Natural killer cell (primary cell): ENCODE measurements at regions not wholly inside any gene's neighbourhood (a gene's known extent, or its start where the extent isn't known, plus 50 kb on each side); places are given as distances from the start of the nearest gene placed in this dataset.

Experiments used
- ATAC-seq, 3 donors: fragments of 150-1000 bp in 2 of 3; fragments of 200-7000 bp in 1 of 3; cut with Tn5 transposase; 1 replicate in 1 of 3; 2 replicates in 2 of 3; pipeline ENCODE4 v1.10.0; 2021; ENCODE audit warnings: mild to moderate bottlenecking in 2 of 3, moderate library complexity in 2 of 3
- DNase-seq, 2 donors: peaks; one replicate each; pipeline versions ENCODE4 v3.0.0 to v3.0.0-alpha.2; 2013 to 2021; ENCODE audit warnings: mixed read lengths in 1 of 2
- H3K27ac ChIP-seq: one replicate; pipeline ENCODE4 v1.5.1; 2013; ENCODE audit warnings: mild to moderate bottlenecking, low read length
- H3K27me3 ChIP-seq: one replicate; pipeline ENCODE4 v1.6.1; 2013; ENCODE audit warnings: low read length; ENCODE audit not compliant: control insufficient read depth, insufficient read depth
- H3K36me3 ChIP-seq: one replicate; pipeline ENCODE4 v1.6.1; 2013; ENCODE audit warnings: low read length; ENCODE audit not compliant: control insufficient read depth, insufficient read depth
- H3K4me1 ChIP-seq: one replicate; pipeline ENCODE4 v1.6.1; 2013; ENCODE audit warnings: low read length; ENCODE audit not compliant: control insufficient read depth, insufficient read depth
- H3K4me3 ChIP-seq: one replicate; pipeline ENCODE4 v1.5.1; 2013; ENCODE audit warnings: low read length
- H3K9me3 ChIP-seq: one replicate; pipeline ENCODE4 v1.6.1; 2013; ENCODE audit warnings: low read length; ENCODE audit not compliant: control insufficient read depth, insufficient read depth
- H3K27ac Mint-ChIP-seq, 2 donors: one replicate each; pipeline ENCODE4 v1.8.0; 2022; ENCODE audit warnings: mild to moderate bottlenecking in 2 of 2, mixed read lengths in 2 of 2, moderate library complexity in 1 of 2
- H3K27me3 Mint-ChIP-seq, 2 donors: one replicate each; pipeline ENCODE4 v1.8.0; 2022; ENCODE audit warnings: low read depth in 2 of 2, mixed read lengths in 2 of 2
- H3K36me3 Mint-ChIP-seq: one replicate; pipeline ENCODE4 v1.8.0; 2022; ENCODE audit warnings: mixed read lengths
- H3K4me1 Mint-ChIP-seq, 2 donors: one replicate each; pipeline ENCODE4 v1.8.0; 2022; ENCODE audit warnings: mixed read lengths in 2 of 2
- H3K4me3 Mint-ChIP-seq: one replicate; pipeline ENCODE4 v1.8.0; 2022; ENCODE audit warnings: mild to moderate bottlenecking, moderate library complexity, mixed read lengths
- H3K9me3 Mint-ChIP-seq, 2 donors: one replicate each; pipeline ENCODE4 v1.8.0; 2022; ENCODE audit warnings: mixed read lengths in 2 of 2
- CTCF ChIP-seq: fragments of 200-600 bp; IDR thresholded peaks from one replicate; pipeline ENCODE4 v1.8.0; 2022; ENCODE audit warnings: antibody characterized with exemption
- WGBS: methylation state at CpG from one replicate; pipeline ENCODE4 v1.1.7; 2013; ENCODE audit warnings: missing lambda C conversion rate; ENCODE audit not compliant: insufficient coverage; 5-methylcytosine and 5-hydroxymethylcytosine counted together
- intact Hi-C: fragments of 100-400 bp; cut with micrococcal nuclease; formaldehyde crosslinking; loops from one replicate; pipeline ENCODE4 v1.14.2; 2022

GRCh38 chr16:26651884-26652283, 414.8 kb upstream of the C16orf82 start:
- DNase-seq (no peak), ATAC-seq (no peak)
- Mint-ChIP-seq H3K27ac (no peak overlapping the region), H3K9me3 (peaks cover 0 to 2% of the 10 kb centered on the region in 2 donors), H3K36me3 (no peaks in the 10 kb centered on the region), H3K4me3 (no peak overlapping the region), H3K27me3 (peaks cover 13 to 43% of the 10 kb centered on the region in 2 donors), H3K4me1 (no peaks in the 10 kb centered on the region)
- no peak for TF ChIP-seq CTCF
- Histone ChIP-seq H3K27ac (no peak overlapping the region), H3K4me1 (no peaks in the 10 kb centered on the region), H3K4me3 (no peak overlapping the region), H3K36me3 (no peaks in the 10 kb centered on the region), H3K27me3 (no peaks in the 10 kb centered on the region), H3K9me3 (no peaks in the 10 kb centered on the region)
- intact Hi-C loops, result no loop called here
- 89% methylated on average over 1 of the region's 1 CpG for WGBS

GRCh38 chr16:26658486-26658885, 408.2 kb upstream of the C16orf82 start:
- H3K4me3 Mint-ChIP-seq, result no peak overlapping the region

GRCh38 chr16:26658915-26659314, 407.8 kb upstream of the C16orf82 start:
- no peak for TF ChIP-seq CTCF
- intact Hi-C loops, result no loop called here
- Histone ChIP-seq H3K27me3 (peaks cover 2% of the 10 kb centered on the region), H3K27ac (no peak overlapping the region), H3K4me3 (no peak overlapping the region), H3K4me1 (no peaks in the 10 kb centered on the region), H3K36me3 (no peaks in the 10 kb centered on the region), H3K9me3 (no peaks in the 10 kb centered on the region)
- H3K36me3 Mint-ChIP-seq, result no peaks in the 10 kb centered on the region
- no peak overlapping the region for H3K4me3 Mint-ChIP-seq
- H3K9me3 Mint-ChIP-seq, result peaks cover 0 to 2% of the 10 kb centered on the region in 2 donors
- H3K4me1 Mint-ChIP-seq, result no peaks in the 10 kb centered on the region
- no peak overlapping the region for H3K27ac Mint-ChIP-seq
- peaks cover 20 to 48% of the 10 kb centered on the region in 2 donors for H3K27me3 Mint-ChIP-seq
- no peak for ATAC-seq
- no peak for DNase-seq
- no CpG with 5 or more reads among the region's 2 CpGs for WGBS

More at GRCh38 chr16:26658486-26658885, 408.2 kb upstream of the C16orf82 start:
- intact Hi-C loops, result no loop called here
- peaks cover 2% of the 10 kb centered on the region for H3K27me3 ChIP-seq
- TF ChIP-seq CTCF, result no peak
- Mint-ChIP-seq H3K4me1 (no peaks in the 10 kb centered on the region), H3K27me3 (peaks cover 16 to 44% of the 10 kb centered on the region in 2 donors), H3K36me3 (no peaks in the 10 kb centered on the region), H3K27ac (no peak overlapping the region), H3K9me3 (peaks cover 0 to 2% of the 10 kb centered on the region in 2 donors)
- H3K27ac ChIP-seq, result no peak overlapping the region
- no peaks in the 10 kb centered on the region for H3K36me3 ChIP-seq
- no peaks in the 10 kb centered on the region for H3K4me1 ChIP-seq
- no peaks in the 10 kb centered on the region for H3K9me3 ChIP-seq
- DNase-seq, result no peak
- no peak overlapping the region for H3K4me3 ChIP-seq
- ATAC-seq, result no peak
- 77% methylated on average over 2 of the region's 2 CpGs for WGBS

- DNase-seq (no peak), ATAC-seq (no peak)
- 65% methylated on average over 4 of the region's 4 CpGs for WGBS
- H3K27ac ChIP-seq, result no peak overlapping the region
- Mint-ChIP-seq H3K36me3 (no peaks in the 10 kb centered on the region), H3K27me3 (peaks cover 14 to 15% of the 10 kb centered on the region in 2 donors), H3K4me1 (peaks cover 0 to 4% of the 10 kb centered on the region in 2 donors), H3K9me3 (no peaks in the 10 kb centered on the region), H3K4me3 (no peak overlapping the region), H3K27ac (no peak overlapping the region)
- no peaks in the 10 kb centered on the region for H3K27me3 ChIP-seq
- intact Hi-C loops, result no loop called here
- H3K36me3 ChIP-seq, result no peaks in the 10 kb centered on the region
- no peak for TF ChIP-seq CTCF
- no peaks in the 10 kb centered on the region for H3K9me3 ChIP-seq
- H3K4me3 ChIP-seq, result no peak overlapping the region
- H3K4me1 ChIP-seq, result no peaks in the 10 kb centered on the region
Measured at GRCh38 chr16:26664086-26664485, 402.6 kb upstream of the C16orf82 start.
